Thymus (tissue), 11 donors: ENCODE measurements at regions not wholly inside any gene's neighbourhood (a gene's known extent, or its start where the extent isn't known, plus 50 kb on each side); places are given as distances from the start of the nearest gene placed in this dataset.

Experiments used
- DNase-seq, 9 donors: peaks; one replicate each; pipeline ENCODE4 v3.0.0-alpha.2; 2013; ENCODE audit warnings: low spot score in 9 of 9, low read depth in 6 of 9, missing footprints in 1 of 9
- H3K27ac ChIP-seq, 2 donors: one replicate each; pipeline ENCODE4 v1.5.1; 2013; ENCODE audit warnings: control low read depth in 1 of 2, low read depth in 1 of 2, low read length in 1 of 2, mild to moderate bottlenecking in 1 of 2, moderate library complexity in 1 of 2
- H3K27me3 ChIP-seq, 2 donors: one replicate each; pipeline ENCODE4 v1.5.1; 2013; ENCODE audit warnings: low read length in 1 of 2; ENCODE audit not compliant: control insufficient read depth in 2 of 2, insufficient read depth in 1 of 2
- H3K36me3 ChIP-seq, 2 donors: one replicate each; pipeline ENCODE4 v1.5.1; 2013; ENCODE audit warnings: low read length in 1 of 2, mild to moderate bottlenecking in 1 of 2, moderate library complexity in 1 of 2; ENCODE audit not compliant: control insufficient read depth in 2 of 2, insufficient read depth in 2 of 2
- H3K4me1 ChIP-seq, 2 donors: one replicate each; pipeline ENCODE4 v1.5.1; 2013; ENCODE audit warnings: low read length in 2 of 2; ENCODE audit not compliant: control insufficient read depth in 2 of 2, insufficient read depth in 2 of 2
- H3K4me3 ChIP-seq, 2 donors: one replicate each; pipeline ENCODE4 v1.5.1; 2013; ENCODE audit warnings: low read length in 2 of 2, control low read depth in 1 of 2, mild to moderate bottlenecking in 1 of 2
- H3K9me3 ChIP-seq, 2 donors: one replicate each; pipeline ENCODE4 v1.5.1; 2013; ENCODE audit warnings: low read length in 1 of 2, mild to moderate bottlenecking in 1 of 2; ENCODE audit not compliant: control insufficient read depth in 2 of 2, insufficient read depth in 1 of 2
- WGBS: extraction: QIAGEN DNeasy Blood & Tissue Kit; methylation state at CpG from one replicate; pipeline ENCODE4 v1.1.7; 2013; 5-methylcytosine and 5-hydroxymethylcytosine counted together
- donor health status: healthy.

DNA sequence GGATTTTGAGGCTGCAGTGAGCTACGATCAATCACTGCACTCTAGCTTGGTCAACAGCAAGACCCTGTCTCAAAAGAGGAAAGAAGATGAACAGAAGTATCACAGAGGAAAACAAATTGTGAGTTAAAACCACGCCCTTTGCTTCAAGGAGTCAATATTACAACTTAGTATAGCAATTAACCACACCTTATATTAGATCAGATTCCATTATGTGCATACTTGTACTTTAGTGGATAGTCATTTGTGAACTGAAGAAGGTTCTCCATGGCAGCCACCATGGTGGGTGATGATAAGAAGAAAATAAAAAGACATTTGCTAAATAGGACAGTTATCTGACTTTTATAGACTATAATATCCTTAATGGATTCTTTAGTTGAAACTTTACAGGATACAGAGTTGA lies 72.3 kb upstream of the EFEMP1 start:
- WGBS = 84% methylated on average over 2 of the region's 2 CpGs
- no peaks in the 10 kb centered on the region for H3K9me3 ChIP-seq
- no peaks in the 10 kb centered on the region for H3K4me1 ChIP-seq
- H3K27me3 ChIP-seq = no peaks in the 10 kb centered on the region
- H3K36me3 ChIP-seq = no peaks in the 10 kb centered on the region
- no peak for DNase-seq
- no peak overlapping the region for H3K4me3 ChIP-seq
- H3K27ac ChIP-seq = no peak overlapping the region

DNA sequence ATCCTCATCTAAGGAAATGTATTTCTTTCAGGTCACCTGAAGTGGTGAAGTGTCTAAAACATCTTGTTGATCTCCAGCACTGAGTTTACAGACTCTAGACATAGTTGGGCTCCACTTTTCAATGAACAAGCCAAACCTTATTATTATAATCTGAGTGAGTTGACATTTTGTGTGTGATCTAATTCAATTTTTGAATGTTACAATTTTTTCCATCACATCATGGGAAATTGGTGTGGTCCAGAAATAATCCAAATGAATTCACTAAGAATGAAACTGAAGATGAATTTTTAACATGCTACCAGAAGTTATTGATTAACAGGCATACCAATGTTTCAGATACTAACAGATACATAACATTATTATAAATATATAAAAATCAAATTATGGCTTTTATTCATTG lies 75.6 kb upstream of the EFEMP1 start:
- Histone ChIP-seq H3K27me3 (no peaks in the 10 kb centered on the region), H3K4me1 (no peaks in the 10 kb centered on the region), H3K36me3 (no peaks in the 10 kb centered on the region), H3K4me3 (no peak overlapping the region), H3K9me3 (no peaks in the 10 kb centered on the region), H3K27ac (no peak overlapping the region)
- no peak for DNase-seq

DNA sequence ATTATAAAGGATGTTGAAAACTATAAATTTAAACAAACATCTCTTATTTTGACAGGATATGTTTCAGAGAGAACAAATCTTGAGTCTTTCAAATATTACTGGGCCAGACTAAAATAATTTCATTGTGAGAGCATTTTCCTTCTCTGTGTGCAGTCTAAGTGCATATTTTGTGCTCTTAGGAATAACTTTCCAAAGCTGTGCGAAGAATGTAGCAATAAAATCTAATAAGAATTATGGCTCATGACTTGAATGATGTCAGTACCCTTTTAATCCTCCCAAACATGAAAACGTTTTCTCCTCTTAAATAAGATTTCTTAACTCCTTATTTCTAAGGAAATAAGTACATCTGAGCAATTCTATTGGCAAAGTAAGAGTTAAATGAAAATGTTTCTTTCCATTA lies 76.2 kb upstream of the EFEMP1 start:
- DNase-seq = no peak
- H3K9me3 ChIP-seq = no peaks in the 10 kb centered on the region
- WGBS = 84% methylated on average over 2 of the region's 2 CpGs
- no peak overlapping the region for H3K4me3 ChIP-seq
- no peaks in the 10 kb centered on the region for H3K4me1 ChIP-seq
- H3K36me3 ChIP-seq = no peaks in the 10 kb centered on the region
- H3K27me3 ChIP-seq = no peaks in the 10 kb centered on the region
- H3K27ac ChIP-seq = no peak overlapping the region

DNA sequence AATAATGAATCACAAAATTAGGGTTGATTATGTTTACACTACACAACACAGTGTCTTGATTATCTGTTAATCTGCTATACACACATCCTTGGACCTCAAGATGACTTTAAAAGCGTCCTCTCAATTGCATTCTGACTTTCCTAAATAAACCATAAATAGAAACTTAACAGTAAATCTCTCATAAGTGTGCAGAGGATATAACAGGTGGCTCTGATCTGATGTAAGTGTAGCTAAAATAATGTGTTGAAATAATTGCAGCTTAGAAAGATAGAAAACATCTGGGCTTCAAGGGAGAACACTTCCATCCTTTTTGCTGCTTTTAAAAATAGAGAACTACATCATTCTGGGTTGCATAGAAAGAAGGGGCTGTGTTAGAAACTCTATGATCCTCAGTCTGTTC lies 78.4 kb upstream of the EFEMP1 start:
- 75% methylated on average over 1 of the region's 1 CpG for WGBS
- no peak for DNase-seq
- H3K27me3 ChIP-seq = no peaks in the 10 kb centered on the region
- no peaks in the 10 kb centered on the region for H3K4me1 ChIP-seq
- no peak overlapping the region for H3K27ac ChIP-seq
- H3K36me3 ChIP-seq = no peaks in the 10 kb centered on the region
- H3K4me3 ChIP-seq = no peak overlapping the region
- no peaks in the 10 kb centered on the region for H3K9me3 ChIP-seq

DNA sequence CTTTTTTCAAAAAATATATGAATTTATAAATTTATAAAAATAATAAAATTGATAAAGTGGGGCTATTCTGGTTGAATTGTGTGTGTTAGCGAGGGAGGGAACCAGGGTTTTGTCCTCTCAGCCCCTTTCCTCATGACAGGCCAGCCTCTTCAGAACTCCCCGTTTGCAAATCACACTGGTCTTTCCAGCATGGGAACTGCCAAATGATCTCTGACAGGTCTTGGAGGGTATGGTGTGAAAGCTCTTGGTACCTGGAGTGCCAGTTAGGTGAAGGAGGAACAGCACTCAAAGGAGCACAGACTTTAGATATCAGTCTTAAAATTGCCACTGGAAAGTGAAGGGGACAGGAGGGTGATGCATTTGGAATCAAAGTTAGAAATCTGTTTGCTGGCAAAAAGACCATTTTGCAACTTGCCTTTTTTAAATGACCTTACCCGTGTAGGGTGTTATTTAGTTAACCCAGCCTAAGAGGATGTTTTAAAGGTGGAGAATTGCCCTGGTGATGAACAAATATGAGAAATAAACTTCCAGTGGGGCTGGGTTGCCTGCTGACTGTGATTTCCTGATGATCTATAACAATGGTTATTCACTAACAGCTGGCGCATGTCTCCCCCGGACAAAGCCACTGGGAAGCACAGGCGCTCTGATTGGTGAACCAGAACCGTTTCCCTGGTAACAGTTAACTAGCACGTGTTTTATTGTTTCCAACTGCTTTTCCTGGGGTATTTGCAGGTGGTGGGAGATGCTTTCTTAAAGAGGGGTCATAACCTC lies 85.3 kb upstream of the EFEMP1 start:
- Histone ChIP-seq H3K36me3 (no peaks in the 10 kb centered on the region), H3K9me3 (no peaks in the 10 kb centered on the region), H3K4me1 (no peaks in the 10 kb centered on the region), H3K27ac (no peak overlapping the region), H3K4me3 (no peak overlapping the region), H3K27me3 (no peaks in the 10 kb centered on the region)
- DNase-seq = no peak
- WGBS = 45% methylated on average over 8 of the region's 8 CpGs

DNA sequence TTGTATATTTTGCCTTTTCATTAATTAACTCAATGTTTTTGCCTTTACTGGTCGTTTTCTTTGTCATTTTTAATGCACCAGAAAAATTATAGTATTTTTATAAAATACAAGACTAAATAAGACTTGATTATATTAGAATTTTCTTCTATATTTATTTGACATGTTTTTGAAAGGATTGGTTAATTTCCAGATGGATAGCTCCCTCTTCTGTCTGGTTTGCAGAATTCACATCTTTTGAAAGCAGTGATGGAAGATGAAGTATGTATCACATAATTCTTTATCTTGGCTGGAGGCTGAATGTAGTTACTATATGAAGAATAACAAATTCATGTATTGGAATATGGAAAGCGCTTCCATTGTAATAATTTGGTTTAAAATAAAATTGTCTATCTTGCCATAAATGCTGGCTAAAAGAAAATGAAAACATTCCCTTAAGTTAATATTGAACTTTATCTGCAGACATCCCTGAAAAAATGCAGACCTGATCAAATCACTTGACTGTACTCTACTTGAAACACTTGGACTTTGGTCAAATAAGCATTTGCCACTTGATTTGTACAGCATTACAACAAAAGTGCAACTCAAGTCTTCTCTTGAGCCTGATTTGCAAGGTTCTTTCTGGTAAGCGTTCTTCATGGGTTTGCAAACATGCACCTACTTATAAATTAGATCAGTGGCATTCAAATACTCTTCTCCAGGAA lies 86.3 kb upstream of the EFEMP1 start:
- no peaks in the 10 kb centered on the region for H3K27me3 ChIP-seq
- no peak for DNase-seq
- H3K36me3 ChIP-seq = no peaks in the 10 kb centered on the region
- no peak overlapping the region for H3K4me3 ChIP-seq
- H3K27ac ChIP-seq = no peak overlapping the region
- H3K9me3 ChIP-seq = no peaks in the 10 kb centered on the region
- no peaks in the 10 kb centered on the region for H3K4me1 ChIP-seq
- 40% methylated on average over 3 of the region's 3 CpGs for WGBS

DNA sequence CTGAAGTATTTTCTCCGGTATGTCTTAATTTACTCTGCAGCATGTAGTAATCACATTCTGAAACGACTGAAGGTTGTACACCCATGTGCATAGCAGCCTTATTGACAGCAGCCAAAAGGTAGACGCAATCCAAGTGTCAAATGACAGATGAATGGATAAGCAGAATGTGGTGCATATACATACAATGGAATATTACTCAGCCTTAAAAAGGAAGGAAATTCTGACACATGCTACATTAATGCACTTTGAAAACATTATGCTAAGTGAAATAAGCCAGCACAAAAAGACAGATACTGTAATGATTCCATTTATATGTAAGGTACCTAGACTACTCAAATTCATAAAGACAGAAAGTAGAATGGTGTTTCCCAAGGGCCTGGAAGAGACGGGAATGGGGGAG lies 88.0 kb upstream of the EFEMP1 start:
- Histone ChIP-seq H3K9me3 (no peaks in the 10 kb centered on the region), H3K4me1 (no peaks in the 10 kb centered on the region), H3K27me3 (no peaks in the 10 kb centered on the region), H3K36me3 (no peaks in the 10 kb centered on the region), H3K4me3 (no peak overlapping the region), H3K27ac (no peak overlapping the region)
- no peak for DNase-seq
- WGBS = 93% methylated on average over 4 of the region's 4 CpGs

DNA sequence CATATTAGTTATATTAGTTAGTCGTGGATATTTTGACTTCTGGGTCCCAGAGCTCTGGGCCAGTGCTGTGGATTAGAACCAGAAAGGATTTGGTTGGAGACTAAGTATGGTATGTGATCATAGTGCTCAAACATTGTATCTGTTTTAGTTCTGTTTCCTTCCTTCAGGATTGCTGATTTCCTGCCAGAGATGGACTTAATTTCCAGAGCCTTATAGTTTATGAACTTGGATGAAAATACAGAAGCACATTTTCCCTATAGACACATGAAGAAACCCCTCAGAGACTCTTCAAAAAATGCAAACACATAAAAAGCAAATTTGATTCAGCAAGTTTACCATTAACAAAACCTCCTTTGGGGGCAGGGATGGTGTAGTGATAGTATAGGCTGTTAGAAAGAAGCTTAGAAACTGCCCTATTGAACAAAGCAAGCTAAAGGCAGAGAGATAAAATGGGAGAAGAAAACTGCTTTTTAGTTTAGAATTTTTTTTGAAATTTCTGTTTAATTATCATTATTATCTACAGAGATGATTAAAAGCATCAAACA lies 88.7 kb upstream of the EFEMP1 start:
- DNase-seq = no peak
- Histone ChIP-seq H3K27ac (no peak overlapping the region), H3K9me3 (no peaks in the 10 kb centered on the region), H3K4me1 (no peaks in the 10 kb centered on the region), H3K4me3 (no peak overlapping the region), H3K36me3 (no peaks in the 10 kb centered on the region), H3K27me3 (no peaks in the 10 kb centered on the region)
- WGBS = 83% methylated on average over 1 of the region's 1 CpG

DNA sequence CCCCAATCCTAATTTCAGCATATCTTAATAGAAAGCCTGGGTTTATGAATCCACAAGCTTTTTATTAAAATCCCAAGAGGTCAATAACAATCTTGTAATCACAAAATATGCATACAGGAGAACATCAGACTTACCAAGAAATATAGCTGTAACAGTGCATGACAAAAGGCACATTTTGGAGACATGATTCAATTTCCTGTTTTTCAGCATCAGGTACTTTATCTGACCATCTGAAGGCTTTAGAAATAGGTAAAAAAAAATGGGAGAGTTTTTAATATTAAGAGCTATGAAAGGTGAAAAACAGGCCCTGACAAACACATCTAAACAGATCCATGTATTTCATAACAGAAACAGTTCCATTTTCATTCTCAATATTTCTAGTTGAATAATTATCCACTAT lies 89.9 kb upstream of the EFEMP1 start:
- no peak overlapping the region for H3K27ac ChIP-seq
- H3K9me3 ChIP-seq = no peaks in the 10 kb centered on the region
- H3K4me3 ChIP-seq = no peak overlapping the region
- DNase-seq = no peak
- H3K27me3 ChIP-seq = no peaks in the 10 kb centered on the region
- no peaks in the 10 kb centered on the region for H3K4me1 ChIP-seq
- H3K36me3 ChIP-seq = no peaks in the 10 kb centered on the region
